ENCODE measurements at regions not wholly inside any gene's neighbourhood (a gene's known extent, or its start where the extent isn't known, plus 50 kb on each side); places are given as distances from the start of the nearest gene placed in this dataset.
A peak's percentile ranks its signal among the peaks of the same experiment; 100 is the strongest.

DNA sequence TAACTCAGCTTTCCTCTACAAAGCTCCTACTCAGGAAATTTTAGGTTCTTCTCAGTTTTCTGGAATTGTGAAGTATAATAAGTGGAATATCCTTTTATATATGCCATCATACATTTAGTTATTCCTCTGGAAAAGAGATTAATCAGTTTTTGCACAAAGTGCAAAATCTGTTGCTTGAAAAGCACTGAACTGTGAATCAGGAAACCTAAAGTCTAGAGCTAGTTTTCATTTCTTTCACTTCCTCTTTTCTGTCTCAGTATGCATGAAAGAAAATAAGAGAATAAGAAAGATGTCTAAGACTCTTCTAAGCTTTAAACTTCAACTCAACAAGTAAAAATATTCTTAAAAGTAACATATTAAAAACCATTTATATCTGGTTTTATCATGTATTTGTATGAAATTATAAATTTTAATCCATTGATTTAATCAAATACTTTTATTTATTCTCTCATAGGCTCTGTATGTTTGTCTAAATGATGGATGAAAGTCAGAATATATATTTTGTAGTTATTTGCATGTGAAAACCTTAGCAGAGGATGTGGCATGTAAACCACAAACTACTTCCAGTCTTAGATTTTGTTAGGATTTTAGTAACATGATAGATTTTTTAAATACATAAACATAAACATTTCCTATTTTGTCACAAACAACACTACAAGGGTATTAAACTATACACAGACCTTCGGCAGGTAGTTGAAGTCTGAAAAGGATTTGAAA, 1073.0 kb downstream of the XPNPEP1 start:
- DNase-seq (ENCODE audit: low spot score): no peak

DNA sequence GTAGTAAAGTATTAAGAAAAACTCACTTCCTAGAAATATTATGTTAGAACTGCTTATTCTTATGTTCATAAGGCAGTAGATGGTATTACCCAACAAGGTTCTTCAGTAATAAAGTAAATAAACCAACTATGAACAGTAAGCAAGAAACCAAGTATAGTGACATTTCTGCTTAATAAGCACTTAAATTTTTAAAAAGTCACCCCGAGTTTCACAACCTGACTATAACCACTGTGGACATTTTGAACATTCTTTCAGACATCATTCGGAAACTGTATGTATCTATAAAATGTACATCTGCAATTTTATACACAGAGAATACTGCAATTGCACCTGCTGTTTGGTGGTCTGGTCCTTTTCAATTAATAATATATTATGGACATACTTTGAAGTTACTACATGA, 1073.6 kb downstream of the XPNPEP1 start:
- no peak for DNase-seq (ENCODE audit: low spot score)

DNA sequence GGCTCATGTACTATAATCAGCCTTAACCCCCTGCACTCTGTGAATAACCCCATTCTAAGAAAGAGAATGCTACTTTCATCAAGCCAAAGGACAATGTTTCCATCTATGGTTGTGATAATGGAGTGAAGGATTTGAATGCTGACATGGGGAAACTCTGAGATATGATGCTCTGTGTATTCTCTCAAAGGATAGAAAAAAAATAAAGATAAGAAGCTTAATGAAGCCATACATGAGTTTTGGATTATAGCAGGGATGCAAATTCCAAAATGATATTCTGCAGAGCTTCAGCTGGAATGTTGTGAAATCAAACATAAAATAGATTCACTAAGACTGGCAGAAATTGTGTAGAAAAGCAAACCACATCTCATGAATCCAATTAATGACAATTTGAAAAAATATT, 1074.1 kb downstream of the XPNPEP1 start:
- no peak for DNase-seq (ENCODE audit: low spot score)

DNA sequence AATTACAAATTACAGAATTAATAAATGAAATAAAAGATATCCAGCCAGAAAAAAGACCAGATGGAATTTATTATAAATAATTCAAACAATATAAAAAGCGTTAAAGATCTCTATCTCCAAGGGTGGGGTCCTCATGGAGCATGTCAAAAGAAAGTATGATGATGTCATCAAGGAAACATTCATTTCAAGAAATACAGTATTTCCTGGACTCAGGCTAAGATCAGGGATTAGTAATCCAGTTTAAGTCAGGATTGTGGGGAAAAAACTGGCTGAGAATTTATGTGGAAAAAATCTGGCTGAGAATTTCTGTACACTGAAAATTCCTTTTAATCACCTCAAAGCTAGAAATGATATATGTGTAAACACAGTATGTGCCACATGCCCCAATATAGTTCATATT, 1075.3 kb downstream of the XPNPEP1 start:
- peak; percentile 10 for DNase-seq (ENCODE audit: low spot score)

DNA sequence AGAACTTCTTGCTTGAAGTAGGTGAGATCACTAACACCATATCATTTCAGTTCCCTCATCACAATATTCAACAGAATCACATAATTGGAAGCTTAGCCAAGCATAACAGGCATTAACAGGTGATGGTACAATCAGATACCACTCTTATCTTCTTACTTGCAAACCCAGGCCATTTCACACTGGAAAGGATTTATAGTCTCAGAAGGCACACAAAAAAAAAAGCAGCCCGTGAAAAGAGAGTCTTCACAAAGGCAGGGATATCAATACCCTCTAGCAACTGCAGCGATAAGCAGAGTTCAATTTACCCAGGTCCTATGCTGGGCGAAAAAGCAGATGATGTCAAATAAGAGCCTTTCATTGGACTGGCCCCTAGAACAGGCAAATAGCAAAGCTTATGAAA, 1082.4 kb downstream of the XPNPEP1 start:
- DNase-seq (ENCODE audit: low spot score): no peak

DNA sequence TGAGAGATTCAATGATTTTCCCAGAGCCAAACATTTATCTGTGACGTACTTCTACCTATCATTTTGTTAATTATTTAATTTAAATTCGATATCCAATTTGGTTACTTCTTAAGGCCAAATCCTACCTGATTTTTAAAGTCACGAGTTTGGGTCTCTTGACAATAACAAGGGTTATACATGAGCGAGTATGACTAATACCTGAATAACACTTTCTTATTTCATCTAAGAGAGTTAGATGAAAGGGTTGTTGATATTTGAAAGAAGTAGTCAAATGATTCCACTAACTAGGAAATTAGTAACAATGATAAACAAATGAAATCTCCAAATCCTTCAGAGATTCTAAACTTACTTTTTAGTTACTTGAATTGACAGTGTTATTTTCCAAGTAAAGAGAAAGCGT, 1086.9 kb downstream of the XPNPEP1 start:
- DNase-seq (ENCODE audit: low spot score): no peak

DNA sequence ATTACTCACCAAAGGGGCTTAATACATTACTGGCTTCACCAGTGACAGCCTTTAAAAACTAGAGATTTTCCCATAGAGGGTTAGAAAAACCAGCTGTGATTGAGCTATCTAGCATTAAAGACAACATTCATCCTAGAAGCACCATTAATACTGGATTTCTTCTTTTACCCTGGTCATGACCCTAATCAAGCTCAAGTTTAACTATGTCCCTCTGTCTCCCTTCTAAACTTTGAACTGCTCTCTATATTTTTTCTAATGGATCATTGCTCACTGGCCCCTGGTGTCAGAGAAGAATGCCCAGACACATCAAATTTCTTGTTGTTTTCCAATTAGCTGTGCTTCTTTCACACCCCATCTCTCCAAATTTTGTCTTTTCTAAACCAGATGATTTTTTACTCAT, 1101.3 kb downstream of the XPNPEP1 start:
- no peak for DNase-seq (ENCODE audit: low spot score)

DNA sequence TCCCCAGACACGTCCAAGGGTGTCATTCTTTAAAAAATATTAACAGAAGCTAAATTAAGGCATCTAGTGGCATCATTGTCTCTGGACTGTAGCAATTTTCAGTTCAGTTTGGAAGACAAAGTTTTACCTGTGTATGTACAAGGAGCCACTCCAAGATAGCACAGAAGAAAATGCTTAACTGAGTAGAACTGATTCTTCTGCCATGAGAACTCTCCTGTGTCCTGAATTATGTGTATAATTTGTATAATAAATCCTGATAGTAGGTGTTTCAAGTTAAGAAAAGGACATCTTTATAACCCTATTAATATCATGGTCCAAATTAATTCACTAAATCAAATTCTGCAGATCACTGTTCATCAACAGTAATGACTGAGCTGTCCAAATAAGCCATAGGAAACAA, 1104.0 kb downstream of the XPNPEP1 start:
- no peak for DNase-seq (ENCODE audit: low spot score)

DNA sequence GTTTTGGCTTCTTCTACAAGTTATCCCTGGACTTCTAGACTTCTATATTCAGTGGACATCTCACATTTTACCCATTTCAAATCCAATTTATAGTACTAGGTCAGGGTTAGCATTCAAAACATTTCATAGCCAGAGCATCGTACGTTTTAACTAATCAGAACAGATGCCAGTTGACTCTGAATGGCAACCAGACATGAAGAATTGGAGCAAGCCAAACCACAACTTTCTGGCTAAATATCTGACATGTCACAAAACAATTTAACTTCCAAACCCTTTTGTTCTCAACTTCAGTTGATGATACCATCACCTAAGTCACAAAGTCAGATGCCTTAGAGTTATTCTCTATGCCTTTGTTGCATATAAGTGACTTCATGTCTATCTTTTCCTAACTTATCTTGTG, 1105.7 kb downstream of the XPNPEP1 start:
- DNase-seq (ENCODE audit: low spot score): peak; percentile 2

DNA sequence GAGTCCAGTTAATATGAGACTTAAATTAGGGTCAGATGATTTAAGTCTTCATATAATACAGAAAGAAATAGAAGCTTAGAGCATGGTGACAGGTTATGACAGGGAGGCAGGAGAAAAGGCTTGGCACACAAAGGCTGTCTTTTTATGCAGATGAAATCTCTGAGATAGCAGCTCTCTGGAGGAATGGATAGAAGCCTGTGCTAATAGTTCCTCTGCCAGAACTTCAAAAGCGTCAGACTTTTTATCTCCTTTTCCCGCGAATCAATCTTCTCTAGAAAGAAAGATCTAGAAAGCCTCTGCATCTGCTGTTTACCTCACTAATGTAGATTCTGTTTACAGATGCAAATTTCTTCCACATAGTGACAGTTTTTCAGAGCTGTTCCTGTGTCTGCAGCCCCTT, 1106.2 kb downstream of the XPNPEP1 start:
- DNase-seq (ENCODE audit: low spot score): no peak

DNA sequence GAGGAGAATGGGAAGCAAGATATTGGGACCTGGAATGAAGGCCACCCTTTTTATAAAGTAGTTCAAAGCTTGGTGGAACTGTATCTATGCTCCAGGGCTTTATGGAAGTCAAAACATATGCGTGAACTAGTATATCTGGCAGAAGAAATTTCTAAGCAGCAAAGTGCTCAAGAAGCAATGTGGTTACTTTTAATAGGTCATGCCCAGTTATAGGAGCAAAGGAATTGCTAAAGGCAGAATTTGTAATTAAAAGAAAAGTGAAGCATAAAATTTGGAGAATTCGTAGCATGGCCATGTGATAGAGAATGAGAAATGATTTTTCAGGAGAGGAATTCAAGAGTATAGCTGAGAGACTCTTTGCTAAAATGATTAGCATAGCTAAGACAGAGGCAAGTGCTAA, 1110.4 kb downstream of the XPNPEP1 start:
- DNase-seq (ENCODE audit: low spot score): no peak

DNA sequence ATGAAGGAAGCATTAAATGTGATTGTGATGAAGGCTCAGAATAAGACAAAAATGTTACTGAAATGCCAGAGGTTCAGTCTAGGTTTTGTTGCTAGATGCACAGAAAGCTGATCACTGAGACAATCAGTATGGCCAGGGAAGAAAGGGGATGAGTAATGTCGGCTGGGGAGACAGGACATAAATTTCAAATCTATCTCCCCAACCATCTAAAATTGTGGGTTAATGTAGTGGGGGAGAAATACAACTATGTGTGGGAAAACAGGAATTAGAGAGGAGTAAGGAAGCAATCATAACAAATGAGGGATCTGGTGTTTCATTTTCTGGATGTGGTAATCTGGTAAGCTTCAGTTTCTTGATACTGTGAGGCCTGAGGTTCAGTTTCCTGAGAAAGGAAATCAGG, 1111.0 kb downstream of the XPNPEP1 start:
- no peak for DNase-seq (ENCODE audit: low spot score)

DNA sequence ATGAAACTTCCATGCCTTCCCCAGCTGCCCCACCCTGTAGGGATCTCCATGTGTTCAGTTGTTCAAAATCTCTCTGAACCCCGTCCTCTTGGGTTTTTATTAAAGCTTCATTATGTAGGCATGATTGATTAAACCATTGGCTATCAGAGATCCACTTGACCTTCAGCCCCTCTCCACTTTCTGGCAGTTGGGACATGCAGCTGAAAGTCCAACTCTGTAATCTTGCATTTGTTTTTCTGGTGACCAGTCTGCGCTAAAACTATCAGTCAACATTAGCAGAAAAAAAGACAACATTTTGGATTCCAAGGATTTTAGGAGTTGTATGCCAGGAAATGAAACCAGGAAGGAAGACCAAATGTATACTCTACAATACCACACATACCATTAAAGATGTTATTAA, 1115.1 kb downstream of the XPNPEP1 start:
- DNase-seq (ENCODE audit: low spot score): no peak

DNA sequence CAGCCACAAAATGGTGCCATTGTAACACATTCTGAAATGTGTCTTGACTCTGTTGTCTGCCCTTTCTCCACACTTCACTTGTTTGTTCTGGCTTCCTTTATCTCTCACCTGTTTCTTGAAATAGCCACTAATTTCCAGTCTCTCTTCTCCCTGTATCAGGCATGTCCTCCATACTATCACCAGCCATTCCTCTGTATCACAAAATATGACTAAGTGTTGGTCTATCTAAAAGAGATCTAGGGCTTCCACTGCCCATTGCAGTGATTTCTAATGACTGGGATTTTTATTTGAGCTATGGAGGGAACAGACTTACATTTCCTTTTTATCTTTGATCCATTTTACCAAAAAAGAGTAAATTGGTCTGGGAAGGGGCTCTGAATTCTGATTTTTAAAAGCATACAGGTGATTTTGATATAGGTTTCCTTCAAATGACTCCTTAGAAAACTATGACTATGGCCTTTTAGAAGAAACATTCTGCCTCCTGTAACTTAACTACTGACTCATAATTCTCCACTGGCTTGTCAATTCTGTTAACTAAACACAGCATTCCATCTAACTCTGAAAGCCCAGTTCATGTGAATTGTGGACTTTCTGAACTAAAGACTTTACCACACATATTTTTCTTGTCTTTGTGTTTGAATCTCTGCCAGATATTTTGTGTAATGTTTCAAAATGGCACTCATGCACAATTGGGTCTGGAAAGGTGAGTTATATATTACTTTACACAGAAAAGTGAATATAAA, 1121.4 kb downstream of the XPNPEP1 start:
- DNase-seq (ENCODE audit: low spot score): peak; percentile 27

DNA sequence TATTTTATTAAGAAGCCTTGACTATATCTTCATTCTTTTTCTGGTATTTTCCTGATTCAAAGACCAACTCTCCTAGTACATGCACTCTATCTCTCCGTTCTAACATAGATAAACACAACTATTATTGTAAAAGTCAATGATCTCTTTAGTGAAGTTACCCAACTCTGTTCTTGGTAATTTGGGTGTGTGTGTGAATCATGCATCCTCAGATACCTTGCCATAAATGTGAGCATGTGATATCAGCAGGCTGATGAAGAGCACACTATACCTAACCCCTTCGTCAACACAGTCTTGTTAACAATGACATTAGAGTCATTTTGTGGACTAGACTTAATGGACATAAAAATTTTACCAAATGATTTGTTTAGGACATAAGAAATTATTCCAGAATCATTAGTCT, 1122.1 kb downstream of the XPNPEP1 start:
- no peak for DNase-seq (ENCODE audit: low spot score)

DNA sequence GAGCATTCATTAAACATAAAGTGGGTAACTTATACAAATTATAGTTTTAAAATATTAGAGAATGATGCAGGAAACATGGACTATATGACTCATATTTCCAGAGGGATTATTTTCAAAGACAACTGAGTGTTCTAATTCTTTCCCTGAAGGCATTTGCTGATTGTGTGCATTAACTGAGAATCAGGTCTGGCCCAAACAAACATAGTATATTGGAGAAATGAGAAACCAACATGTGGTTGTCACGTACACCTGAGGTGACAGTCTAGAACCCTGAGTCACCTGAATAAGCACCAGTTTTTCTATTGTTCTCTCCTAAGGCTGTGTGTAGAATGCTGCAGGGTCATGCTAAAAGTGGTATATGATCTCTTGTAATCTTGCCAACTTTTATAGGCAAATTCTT, 1125.7 kb downstream of the XPNPEP1 start:
- DNase-seq (ENCODE audit: low spot score): no peak

DNA sequence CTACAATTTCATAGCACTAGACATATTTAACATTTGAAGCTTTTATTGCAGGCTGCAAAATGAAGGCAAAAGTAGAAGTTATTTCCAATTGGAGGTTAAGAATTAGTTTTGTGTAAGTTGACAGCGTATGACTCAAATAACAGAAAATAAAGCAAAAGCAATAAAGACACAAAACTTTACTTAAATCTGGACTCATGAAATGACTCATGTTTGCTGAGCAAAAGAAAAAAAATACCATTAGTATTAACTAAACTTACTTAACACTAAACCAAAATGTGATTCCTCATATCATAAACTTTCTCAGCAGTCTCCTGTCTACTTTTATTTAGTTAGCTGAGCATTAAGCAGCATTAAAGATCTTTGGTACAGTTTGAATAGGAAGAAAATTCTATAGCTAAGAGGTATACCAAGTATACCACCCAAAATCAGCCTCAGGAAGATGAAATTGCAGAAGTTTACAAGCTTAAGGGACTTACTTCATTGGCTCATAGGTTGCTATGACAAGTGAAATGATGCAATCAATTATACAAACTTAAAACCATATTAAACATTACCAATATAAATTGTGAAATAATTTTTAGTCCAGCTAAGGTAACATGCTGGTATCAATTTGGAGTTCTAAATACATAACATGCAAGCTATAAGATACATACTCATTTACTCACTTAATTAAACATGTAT, 1131.4 kb downstream of the XPNPEP1 start:
- no peak for DNase-seq (ENCODE audit: low spot score)

DNA sequence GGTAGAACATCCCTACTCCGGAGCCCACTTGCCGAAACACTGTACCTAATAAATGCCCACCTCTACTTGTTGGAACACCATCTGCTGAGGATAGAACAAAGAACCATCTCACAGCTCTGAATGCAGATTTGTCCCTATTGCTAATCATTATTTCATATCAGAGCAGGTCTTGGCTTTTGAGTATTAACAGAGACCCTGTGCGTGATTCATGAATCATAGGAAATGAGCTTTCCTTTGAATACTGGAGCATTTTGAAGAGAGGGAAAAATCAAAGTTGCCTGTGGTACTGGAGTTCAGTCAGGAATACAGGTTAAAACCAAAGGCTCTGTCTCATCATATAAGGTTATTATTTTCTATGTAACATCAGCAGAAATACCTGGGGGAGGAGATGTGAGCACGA, 1132.3 kb downstream of the XPNPEP1 start:
- no peak for DNase-seq (ENCODE audit: low spot score)

DNA sequence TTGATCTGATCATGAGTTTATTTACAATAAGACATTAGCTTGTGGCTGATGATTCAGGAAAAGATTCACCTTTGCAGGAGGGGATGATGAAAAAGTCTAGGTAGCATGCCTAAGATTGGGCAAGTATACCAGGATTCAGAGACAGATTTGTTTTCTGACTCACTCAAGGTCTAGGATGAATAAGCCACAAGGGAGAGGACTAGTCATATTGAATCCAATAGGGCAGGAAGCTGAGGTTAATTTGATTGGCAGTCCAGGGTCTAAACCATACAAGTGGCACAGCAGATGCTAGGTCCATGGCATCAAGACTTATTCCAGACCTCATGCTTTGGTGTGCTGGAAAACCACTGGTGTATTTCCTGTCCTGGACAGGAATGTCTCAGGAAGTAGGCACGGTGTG, 1133.4 kb downstream of the XPNPEP1 start:
- DNase-seq (ENCODE audit: low spot score): peak; percentile 58

DNA sequence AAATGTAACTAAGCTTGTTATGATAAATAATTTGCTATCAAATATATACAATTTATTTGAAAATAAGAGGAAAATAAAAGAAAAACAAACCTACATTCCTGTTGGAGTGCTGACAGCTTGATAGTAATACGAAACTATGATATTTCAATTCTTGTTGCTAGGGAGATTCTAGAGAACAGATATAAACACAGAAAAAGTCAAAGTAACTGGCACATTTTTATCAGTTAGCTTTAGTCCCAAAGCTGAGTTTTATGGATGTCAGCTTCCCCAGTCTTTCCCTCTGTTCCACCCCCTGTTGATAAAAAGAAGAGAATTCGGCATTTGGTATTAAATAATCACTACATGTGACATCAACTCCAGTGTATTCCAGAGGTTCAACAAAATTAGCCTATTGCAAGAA, 1134.0 kb downstream of the XPNPEP1 start:
- DNase-seq (ENCODE audit: low spot score): no peak

DNA sequence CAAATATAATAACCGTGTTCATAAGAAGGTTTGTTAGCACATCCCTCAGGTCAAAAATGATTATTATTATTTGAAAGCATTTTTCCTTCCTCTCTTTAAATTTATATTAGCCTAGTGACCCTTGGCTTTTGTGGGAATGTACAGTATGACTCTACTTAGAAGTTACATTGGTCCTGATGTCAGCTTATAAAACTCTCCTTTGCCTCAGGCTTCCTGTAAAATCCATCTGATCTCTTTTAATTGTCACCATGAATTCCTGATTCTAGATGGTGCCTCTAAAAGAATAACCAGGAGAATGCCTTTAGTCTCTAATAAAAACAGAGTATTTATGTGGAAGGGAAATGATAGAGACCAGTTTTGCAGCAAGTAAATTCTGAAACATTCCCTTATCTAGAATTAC, 1134.4 kb downstream of the XPNPEP1 start:
- DNase-seq (ENCODE audit: low spot score): no peak

DNA sequence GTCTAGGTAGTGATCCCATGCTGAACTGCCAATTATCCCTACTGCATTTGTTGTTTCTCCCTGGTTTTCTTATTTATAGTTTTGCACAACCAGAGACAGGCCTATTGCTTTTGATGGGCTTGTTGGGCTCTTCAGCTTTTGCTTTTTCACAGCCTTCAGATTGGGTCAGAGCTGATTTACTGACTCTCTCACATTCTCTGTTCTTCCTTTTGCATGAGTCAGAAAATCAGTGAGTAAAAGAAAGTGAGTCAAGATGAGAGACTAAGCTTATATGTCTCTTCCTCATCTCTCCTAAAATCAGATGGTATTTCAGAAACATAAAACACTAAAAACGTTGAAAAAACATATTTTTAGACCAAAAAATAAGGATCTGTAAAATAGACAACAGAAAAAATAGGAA, 1135.4 kb downstream of the XPNPEP1 start:
- DNase-seq (ENCODE audit: low spot score): peak; percentile 32

DNA sequence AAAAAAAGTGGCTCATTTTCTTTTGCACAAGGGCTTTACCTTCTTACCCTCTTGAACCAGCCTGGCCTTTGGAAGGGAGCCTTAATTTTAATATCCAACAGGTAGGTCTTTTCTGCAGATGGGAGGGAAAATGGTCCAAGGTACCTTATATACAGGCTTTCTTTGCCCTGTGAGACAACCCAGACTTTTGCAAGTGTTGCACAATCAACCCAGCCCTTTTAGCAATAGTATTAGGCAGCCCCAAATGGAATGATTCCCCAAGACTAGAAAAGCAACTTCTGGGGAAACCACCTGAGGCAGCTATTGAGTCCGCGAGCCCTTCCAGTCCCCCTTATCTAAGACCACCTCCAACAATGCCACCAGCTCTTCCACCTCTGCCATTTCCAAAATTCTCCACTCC, 1138.3 kb downstream of the XPNPEP1 start:
- no peak for DNase-seq (ENCODE audit: low spot score)
